Thoracic aorta (tissue), 2 donors: ENCODE measurements at regions not wholly inside any gene's neighbourhood (a gene's known extent, or its start where the extent isn't known, plus 50 kb on each side); places are given as distances from the start of the nearest gene placed in this dataset.

Experiments
- ATAC-seq: fragments of 150-250 bp; one replicate; pipeline ENCODE4 v1.8.0; 2017; ENCODE audit warnings: low read depth; ENCODE audit not compliant: insufficient number of reproducible peaks, low FRiP score
- DNase-seq: peaks from one replicate; pipeline ENCODE4 v3.0.0-alpha.2; 2020; ENCODE audit warnings: low spot score
- H3K27ac ChIP-seq, 2 donors: fragments of 200-600 bp; sonication (generic); 1 replicate in 1 of 2; 2 replicates in 1 of 2; pipeline ENCODE4 v1.5.1; 2016; ENCODE audit warnings: mild to moderate bottlenecking in 2 of 2, moderate library complexity in 2 of 2
- H3K27me3 ChIP-seq: fragments of 200-600 bp; sonication (generic); replicated peaks from 2 replicates; pipeline ENCODE4 v1.6.0; 2016; ENCODE audit warnings: mild to moderate bottlenecking; ENCODE audit not compliant: insufficient read depth
- H3K36me3 ChIP-seq: fragments of 200-600 bp; sonication (generic); one replicate; pipeline ENCODE4 v1.5.1; 2016
- H3K4me1 ChIP-seq, 2 donors: fragments of 200-600 bp; sonication (generic); 1 replicate in 1 of 2; 2 replicates in 1 of 2; pipeline versions ENCODE4 v1.5.1 to v1.6.0; 2016; ENCODE audit warnings: low read depth in 2 of 2, mild to moderate bottlenecking in 1 of 2; ENCODE audit not compliant: control insufficient read depth in 1 of 2
- H3K4me3 ChIP-seq: fragments of 200-600 bp; sonication (generic); 2 replicates; pipeline ENCODE4 v1.5.1; 2016; ENCODE audit warnings: mild to moderate bottlenecking
- H3K9me3 ChIP-seq: fragments of 200-600 bp; sonication (generic); 2 replicates; pipeline ENCODE4 v1.5.1; 2016
- TF ChIP-seq, protein P1 (sequence below): fragments of 200-600 bp; sonication (generic); IDR thresholded peaks from one replicate; pipeline ENCODE4 v1.5.1; 2019; ENCODE audit warnings: antibody characterized with exemption

DNA sequence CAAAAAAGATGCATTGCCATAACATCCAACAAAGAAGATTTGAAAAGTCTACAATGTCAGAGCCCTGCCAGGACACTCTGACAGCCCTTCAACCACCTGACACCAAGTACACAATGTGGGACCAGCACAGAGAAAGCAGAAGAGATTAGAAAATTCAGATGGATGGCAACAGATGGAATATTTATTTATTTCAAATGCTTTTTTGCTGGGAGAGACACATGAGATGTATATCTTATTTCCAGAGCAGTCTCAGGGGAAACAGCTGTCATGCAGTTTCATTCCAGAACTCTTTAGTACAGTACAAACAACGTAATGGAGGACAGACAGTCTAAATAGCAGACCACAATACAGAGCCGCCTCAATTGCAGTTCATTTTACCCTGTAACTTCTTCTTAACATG is 110.1 kb downstream of the MAIP1 start:
- H3K9me3 ChIP-seq, result no peaks in the 10 kb centered on the region
- H3K4me3 ChIP-seq, result no peak overlapping the region
- TF ChIP-seq, protein P1, sequence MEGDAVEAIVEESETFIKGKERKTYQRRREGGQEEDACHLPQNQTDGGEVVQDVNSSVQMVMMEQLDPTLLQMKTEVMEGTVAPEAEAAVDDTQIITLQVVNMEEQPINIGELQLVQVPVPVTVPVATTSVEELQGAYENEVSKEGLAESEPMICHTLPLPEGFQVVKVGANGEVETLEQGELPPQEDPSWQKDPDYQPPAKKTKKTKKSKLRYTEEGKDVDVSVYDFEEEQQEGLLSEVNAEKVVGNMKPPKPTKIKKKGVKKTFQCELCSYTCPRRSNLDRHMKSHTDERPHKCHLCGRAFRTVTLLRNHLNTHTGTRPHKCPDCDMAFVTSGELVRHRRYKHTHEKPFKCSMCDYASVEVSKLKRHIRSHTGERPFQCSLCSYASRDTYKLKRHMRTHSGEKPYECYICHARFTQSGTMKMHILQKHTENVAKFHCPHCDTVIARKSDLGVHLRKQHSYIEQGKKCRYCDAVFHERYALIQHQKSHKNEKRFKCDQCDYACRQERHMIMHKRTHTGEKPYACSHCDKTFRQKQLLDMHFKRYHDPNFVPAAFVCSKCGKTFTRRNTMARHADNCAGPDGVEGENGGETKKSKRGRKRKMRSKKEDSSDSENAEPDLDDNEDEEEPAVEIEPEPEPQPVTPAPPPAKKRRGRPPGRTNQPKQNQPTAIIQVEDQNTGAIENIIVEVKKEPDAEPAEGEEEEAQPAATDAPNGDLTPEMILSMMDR, result no peak
- H3K27me3 ChIP-seq, result no peaks in the 10 kb centered on the region
- no peak overlapping the region for H3K27ac ChIP-seq
- no peaks in the 10 kb centered on the region for H3K36me3 ChIP-seq
- no peaks in the 10 kb centered on the region for H3K4me1 ChIP-seq
- DNase-seq, result no peak
- no peak for ATAC-seq

DNA sequence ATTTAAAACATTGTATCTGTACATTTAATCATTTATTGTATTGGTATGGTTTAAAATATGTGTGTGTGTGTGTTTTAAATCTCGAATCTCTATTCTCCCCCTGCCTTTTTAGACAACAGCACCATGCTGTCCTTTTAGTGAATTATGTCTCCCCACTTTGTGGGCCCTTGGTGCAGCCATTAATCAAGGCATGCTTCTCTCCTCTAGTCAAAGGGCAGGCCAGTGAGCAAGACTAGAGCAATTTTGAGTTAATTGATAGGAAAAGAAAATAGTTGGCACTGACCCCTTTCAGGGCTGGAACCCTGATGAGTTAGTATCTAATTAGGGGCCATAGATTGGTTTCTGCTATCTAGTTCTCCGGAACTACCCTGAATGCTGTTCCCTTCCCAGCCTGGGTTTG is 111.0 kb downstream of the MAIP1 start:
- Histone ChIP-seq H3K9me3 (no peaks in the 10 kb centered on the region), H3K27me3 (no peaks in the 10 kb centered on the region), H3K4me3 (no peak overlapping the region), H3K36me3 (no peaks in the 10 kb centered on the region), H3K4me1 (no peaks in the 10 kb centered on the region), H3K27ac (no peak overlapping the region)
- DNase-seq (no peak), ATAC-seq (no peak)
- TF ChIP-seq, protein P1, result no peak

DNA sequence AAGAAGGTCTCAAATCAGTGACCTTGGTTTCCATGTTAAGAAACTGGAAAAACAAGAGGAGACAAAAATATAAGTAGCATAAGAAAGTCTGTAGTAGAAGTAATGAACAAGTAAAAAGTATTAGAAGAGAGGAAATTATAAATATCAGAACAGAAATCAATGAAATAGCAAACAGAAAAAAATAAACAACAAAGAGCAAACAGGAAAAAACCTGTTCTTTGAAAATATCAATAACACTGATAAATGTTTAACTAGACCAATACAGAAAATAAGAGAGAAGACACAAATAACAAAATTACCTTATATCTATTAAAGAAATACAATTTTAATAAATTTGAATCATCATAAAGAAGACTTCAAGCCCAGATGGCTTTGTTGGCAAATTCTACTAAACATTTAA is 113.3 kb downstream of the MAIP1 start:
- H3K36me3 ChIP-seq, result no peaks in the 10 kb centered on the region
- H3K4me1 ChIP-seq, result no peaks in the 10 kb centered on the region
- H3K27me3 ChIP-seq, result no peaks in the 10 kb centered on the region
- H3K27ac ChIP-seq, result no peak overlapping the region
- TF ChIP-seq, protein P1, result no peak
- H3K4me3 ChIP-seq, result no peak overlapping the region
- ATAC-seq, result no peak
- DNase-seq, result no peak
- H3K9me3 ChIP-seq, result no peaks in the 10 kb centered on the region

DNA sequence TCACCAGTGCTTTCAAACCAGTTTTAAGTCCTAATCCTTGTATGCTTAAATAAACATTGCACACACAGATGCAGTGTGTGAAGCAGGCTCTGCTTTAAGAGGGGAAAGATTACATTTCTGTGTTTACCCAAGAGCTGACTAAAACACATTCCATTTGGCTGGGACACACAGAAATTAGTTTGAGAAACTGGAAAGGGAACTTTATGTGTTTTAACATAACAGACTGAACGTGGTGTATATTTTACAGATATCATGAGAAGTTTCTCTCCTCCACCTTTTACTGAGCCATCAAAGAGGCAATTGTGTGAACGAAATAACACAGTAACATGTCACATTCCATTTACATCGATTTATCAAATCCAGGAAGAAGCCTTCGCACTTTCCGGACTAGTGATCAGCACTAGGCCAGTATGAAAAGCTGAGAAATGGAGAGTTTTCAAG is 121.8 kb downstream of the MAIP1 start:
- Histone ChIP-seq H3K9me3 (no peaks in the 10 kb centered on the region), H3K27ac (no peak overlapping the region), H3K4me3 (peak overlapping the region; percentile 11), H3K36me3 (no peaks in the 10 kb centered on the region), H3K4me1 (no peaks in the 10 kb centered on the region), H3K27me3 (no peaks in the 10 kb centered on the region)
- ATAC-seq (no peak), DNase-seq (no peak)
- TF ChIP-seq, protein P1, result no peak

GRCh38 chr2:200077838-200078237 is 122.5 kb downstream of the MAIP1 start:
- Histone ChIP-seq H3K4me1 (no peaks in the 10 kb centered on the region), H3K27me3 (no peaks in the 10 kb centered on the region), H3K27ac (no peak overlapping the region), H3K36me3 (no peaks in the 10 kb centered on the region), H3K4me3 (no peak overlapping the region), H3K9me3 (no peaks in the 10 kb centered on the region)
- DNase-seq (no peak), ATAC-seq (no peak)
- TF ChIP-seq, protein P1, result no peak
